ENCODE measurements at regions not wholly inside any gene's neighbourhood (a gene's known extent, or its start where the extent isn't known, plus 50 kb on each side); places are given as distances from the start of the nearest gene placed in this dataset.
A peak's percentile ranks its signal among the peaks of the same experiment; 100 is the strongest.

DNA sequence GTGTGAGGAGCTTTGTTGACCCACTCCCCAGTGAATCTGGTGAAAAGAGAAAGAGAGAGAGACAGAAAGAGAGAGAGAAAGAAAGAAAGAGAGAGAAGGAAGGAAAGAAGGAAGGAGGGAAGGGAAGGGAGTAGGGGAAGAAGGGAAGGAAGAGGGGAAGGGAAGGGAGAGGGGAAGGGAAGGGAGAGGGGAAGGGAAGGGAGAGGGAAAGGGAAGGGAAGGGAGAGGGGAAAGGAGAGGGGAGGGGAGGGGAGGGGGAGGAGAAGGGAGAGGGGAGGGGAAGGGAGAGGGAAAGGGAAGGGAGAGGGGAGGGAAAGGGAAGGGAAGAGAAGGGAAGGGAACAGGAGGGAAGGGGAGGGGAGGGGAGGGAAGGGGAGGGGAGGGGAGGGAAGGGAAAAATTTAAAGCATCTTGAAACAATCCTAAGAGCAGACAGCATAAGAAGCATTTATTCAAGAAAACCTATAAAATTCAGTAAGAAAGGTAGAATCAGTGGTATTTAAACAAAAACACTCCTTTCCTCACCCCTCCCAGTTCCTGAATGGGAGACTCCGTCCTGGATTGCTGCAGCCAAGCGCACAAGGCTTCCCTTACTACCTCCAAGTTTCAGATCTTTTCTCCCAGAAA, 846.2 kb upstream of the POM121L12 start:
- Histone ChIP-seq H3K27ac (no peak overlapping the region), H3K4me3 (no peak overlapping the region), H3K27me3 (no peaks in the 10 kb centered on the region), H3K4me1 (no peaks in the 10 kb centered on the region), H3K36me3 (no peaks in the 10 kb centered on the region), H3K9me3 (peaks cover 0 to 3% (median 0%) of the 10 kb centered on the region in 4 donors)
- DNase-seq, result no peak
- intact Hi-C loops (cut with DNase I), result no loop called here
- TF ChIP-seq, protein P1, sequence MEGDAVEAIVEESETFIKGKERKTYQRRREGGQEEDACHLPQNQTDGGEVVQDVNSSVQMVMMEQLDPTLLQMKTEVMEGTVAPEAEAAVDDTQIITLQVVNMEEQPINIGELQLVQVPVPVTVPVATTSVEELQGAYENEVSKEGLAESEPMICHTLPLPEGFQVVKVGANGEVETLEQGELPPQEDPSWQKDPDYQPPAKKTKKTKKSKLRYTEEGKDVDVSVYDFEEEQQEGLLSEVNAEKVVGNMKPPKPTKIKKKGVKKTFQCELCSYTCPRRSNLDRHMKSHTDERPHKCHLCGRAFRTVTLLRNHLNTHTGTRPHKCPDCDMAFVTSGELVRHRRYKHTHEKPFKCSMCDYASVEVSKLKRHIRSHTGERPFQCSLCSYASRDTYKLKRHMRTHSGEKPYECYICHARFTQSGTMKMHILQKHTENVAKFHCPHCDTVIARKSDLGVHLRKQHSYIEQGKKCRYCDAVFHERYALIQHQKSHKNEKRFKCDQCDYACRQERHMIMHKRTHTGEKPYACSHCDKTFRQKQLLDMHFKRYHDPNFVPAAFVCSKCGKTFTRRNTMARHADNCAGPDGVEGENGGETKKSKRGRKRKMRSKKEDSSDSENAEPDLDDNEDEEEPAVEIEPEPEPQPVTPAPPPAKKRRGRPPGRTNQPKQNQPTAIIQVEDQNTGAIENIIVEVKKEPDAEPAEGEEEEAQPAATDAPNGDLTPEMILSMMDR (IDR thresholded peaks at IDR 0.05), result no peak
- TF ChIP-seq POLR2AphosphoS5 (IDR thresholded peaks at IDR 0.05), result no peak
- TF ChIP-seq POLR2A (IDR thresholded peaks at IDR 0.05), result no peak
- TF ChIP-seq EP300 (IDR thresholded peaks at IDR 0.05), result no peak
- WGBS, 2 donors, result 81 to 88% methylated on average over 2 of the region's 2 CpGs

DNA sequence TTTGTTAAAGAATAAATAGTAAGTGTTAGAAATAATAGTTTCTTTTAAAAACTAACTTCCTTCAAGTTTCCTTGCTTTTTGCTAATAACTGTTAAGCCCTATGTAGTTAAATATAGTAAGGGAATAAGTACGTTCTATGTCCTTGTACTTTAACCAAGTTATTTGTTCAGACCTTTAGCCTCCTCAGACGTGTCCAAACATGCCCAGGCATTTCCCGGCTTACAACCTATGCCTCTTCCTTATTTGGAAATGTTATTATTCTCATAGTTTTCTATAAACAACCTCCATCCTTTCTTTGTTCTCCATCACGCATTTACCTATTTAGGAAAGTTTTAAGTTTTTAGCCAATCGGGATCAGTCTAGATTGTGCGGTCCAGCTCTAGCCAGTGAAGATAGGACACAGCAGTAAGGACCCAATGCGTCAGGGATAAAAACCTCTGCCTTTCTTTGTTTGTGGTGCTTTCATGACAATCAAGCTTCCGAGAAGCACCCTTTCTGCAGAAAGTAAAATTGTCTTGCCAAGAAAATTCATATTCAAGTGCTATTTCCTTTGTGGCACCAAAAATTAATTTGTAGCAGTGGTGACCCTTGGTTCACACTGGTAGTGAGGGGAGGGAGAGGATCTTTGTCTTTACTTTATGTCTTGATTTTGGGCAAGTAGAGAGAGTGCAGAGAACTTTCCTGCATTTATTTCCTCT, 851.3 kb upstream of the POM121L12 start:
- peaks cover 0 to 5% (median 0%) of the 10 kb centered on the region in 4 donors for H3K9me3 ChIP-seq
- intact Hi-C loops (cut with DNase I), result no loop called here
- no peak for DNase-seq
- no peaks in the 10 kb centered on the region for H3K4me1 ChIP-seq
- H3K27ac ChIP-seq, result no peak overlapping the region
- WGBS, 2 donors, result 77 to 79% methylated on average over 8 of the region's 8 CpGs
- TF ChIP-seq, protein P1 (IDR thresholded peaks at IDR 0.05), result no peak
- no peak for TF ChIP-seq EP300 (IDR thresholded peaks at IDR 0.05)
- TF ChIP-seq POLR2AphosphoS5 (IDR thresholded peaks at IDR 0.05), result no peak
- TF ChIP-seq POLR2A (IDR thresholded peaks at IDR 0.05), result no peak
- no peaks in the 10 kb centered on the region for H3K27me3 ChIP-seq
- no peaks in the 10 kb centered on the region for H3K36me3 ChIP-seq
- H3K4me3 ChIP-seq, result no peak overlapping the region

DNA sequence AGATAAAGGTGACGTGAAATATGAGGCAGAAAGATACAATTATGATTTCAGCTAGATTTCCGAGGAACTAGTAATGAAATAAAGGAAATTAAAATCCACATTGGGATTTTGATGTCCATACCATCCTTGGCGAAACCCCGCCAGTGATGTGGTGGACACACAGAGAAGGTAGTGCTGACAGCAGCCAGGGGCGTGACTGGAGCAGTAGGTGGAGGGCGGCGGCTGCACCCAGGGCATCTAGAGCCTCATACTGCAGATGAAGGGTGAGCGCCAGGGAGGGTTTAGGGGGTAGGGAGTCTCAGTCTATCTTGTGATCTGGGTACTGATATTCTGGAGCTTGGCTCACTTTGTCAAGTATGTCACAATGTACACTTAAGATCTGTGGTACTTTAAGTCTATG, 855.5 kb upstream of the POM121L12 start:
- Histone ChIP-seq H3K27me3 (no peaks in the 10 kb centered on the region), H3K9me3 (peaks cover 0 to 5% (median 0%) of the 10 kb centered on the region in 4 donors), H3K4me3 (no peak overlapping the region), H3K36me3 (no peaks in the 10 kb centered on the region), H3K4me1 (no peaks in the 10 kb centered on the region), H3K27ac (no peak overlapping the region)
- intact Hi-C loops (cut with DNase I), result no loop called here
- no peak for DNase-seq
- 83 to 94% methylated on average over 8 of the region's 8 CpGs for WGBS, 2 donors
- TF ChIP-seq POLR2A (IDR thresholded peaks at IDR 0.05) (no peak), POLR2AphosphoS5 (IDR thresholded peaks at IDR 0.05) (no peak), EP300 (IDR thresholded peaks at IDR 0.05) (no peak)
- TF ChIP-seq, protein P1 (IDR thresholded peaks at IDR 0.05), result no peak

DNA sequence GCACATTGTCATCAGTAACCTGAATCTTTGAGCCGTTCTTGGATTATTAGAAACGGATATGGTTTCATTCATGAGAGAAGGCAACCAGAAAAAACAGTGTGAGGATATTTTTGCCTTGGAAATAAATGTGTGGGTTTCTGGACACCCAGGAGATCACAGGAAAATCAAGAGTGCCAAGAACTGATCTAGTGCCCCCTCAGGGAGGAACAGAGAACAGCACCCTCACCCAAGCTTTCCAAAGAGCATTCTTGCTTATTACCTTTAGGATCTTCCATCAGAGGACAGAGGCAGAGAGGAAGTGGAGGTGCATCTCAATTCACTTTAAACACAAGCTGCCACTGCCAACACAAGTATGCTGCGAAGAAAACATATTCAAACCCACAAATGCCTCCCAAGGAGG, 851.5 kb upstream of the COBL start:
- no peak for DNase-seq
- Histone ChIP-seq H3K36me3 (no peaks in the 10 kb centered on the region), H3K4me1 (peaks cover 0 to 4% (median 0%) of the 10 kb centered on the region in 4 donors), H3K4me3 (no peak overlapping the region), H3K9me3 (no peaks in the 10 kb centered on the region), H3K27ac (no peak overlapping the region), H3K27me3 (no peaks in the 10 kb centered on the region)
- intact Hi-C loops (cut with DNase I), result no loop called here
- 81 to 82% methylated on average over 3 of the region's 3 CpGs for WGBS, 2 donors
- TF ChIP-seq, protein P1 (IDR thresholded peaks at IDR 0.05), result peak in 1 of 4 experiments; percentile 7
- no peak for TF ChIP-seq EP300 (IDR thresholded peaks at IDR 0.05)
- no peak for TF ChIP-seq POLR2AphosphoS5 (IDR thresholded peaks at IDR 0.05)
- no peak for TF ChIP-seq POLR2A (IDR thresholded peaks at IDR 0.05)

Data from sigmoid colon (tissue), 6 donors.